Tibial nerve (tissue), 4 donors: ENCODE measurements at regions not wholly inside any gene's neighbourhood (a gene's known extent, or its start where the extent isn't known, plus 50 kb on each side); places are given as distances from the start of the nearest gene placed in this dataset.

ENCODE experiments used
- CTCF ChIP-seq, 5 experiments: fragments of 200-600 bp in 3 of 5; fragments of 450-650 bp in 2 of 5; sonication (generic) in 3 of 5; IDR thresholded peaks; one replicate each; pipeline ENCODE4 v1.5.1; 2016 to 2019; ENCODE audit warnings: antibody characterized with exemption in 5 of 5, mild to moderate bottlenecking in 3 of 5, moderate library complexity in 2 of 5
- EP300 ChIP-seq, 2 donors: sonication (generic); formaldehyde crosslinking; IDR thresholded peaks; one replicate each; pipeline ENCODE4 v1.6.1; 2017; ENCODE audit warnings: antibody characterized with exemption in 2 of 2, mild to moderate bottlenecking in 1 of 2
- POLR2A ChIP-seq, 2 donors: fragments of 450-650 bp; IDR thresholded peaks; one replicate each; pipeline ENCODE4 v1.6.1; 2017; ENCODE audit warnings: antibody characterized with exemption in 2 of 2, mild to moderate bottlenecking in 2 of 2, moderate library complexity in 2 of 2

GRCh38 chr1:73100216-73100615 lies 817.9 kb upstream of the NEGR1 start:
- no peak for TF ChIP-seq CTCF (IDR thresholded peaks at IDR 0.05)
- TF ChIP-seq POLR2A (IDR thresholded peaks at IDR 0.05): no peak
- TF ChIP-seq EP300 (IDR thresholded peaks at IDR 0.05): no peak
